Ovary (tissue), 3 donors: ENCODE measurements at regions not wholly inside any gene's neighbourhood (a gene's known extent, or its start where the extent isn't known, plus 50 kb on each side); places are given as distances from the start of the nearest gene placed in this dataset.

Source experiments
- EP300 ChIP-seq: sonication (generic); formaldehyde crosslinking; IDR thresholded peaks from one replicate; pipeline ENCODE4 v1.6.1; 2017; ENCODE audit warnings: antibody characterized with exemption
- POLR2A ChIP-seq: fragments of 450-650 bp; IDR thresholded peaks from one replicate; pipeline ENCODE4 v1.6.1; 2017; ENCODE audit warnings: antibody characterized with exemption, mild to moderate bottlenecking, moderate library complexity
- TF ChIP-seq, protein P1 (sequence below), 3 donors: fragments of 450-650 bp in 2 of 3; fragments of 200-600 bp in 1 of 3; IDR thresholded peaks; one replicate each; pipeline versions ENCODE4 v1.5.1 to v1.8.0; 2016 to 2022; ENCODE audit warnings: antibody characterized with exemption in 3 of 3, mild to moderate bottlenecking in 1 of 3
- donor health status: DM: no; HTN: no; CAD: no.

DNA sequence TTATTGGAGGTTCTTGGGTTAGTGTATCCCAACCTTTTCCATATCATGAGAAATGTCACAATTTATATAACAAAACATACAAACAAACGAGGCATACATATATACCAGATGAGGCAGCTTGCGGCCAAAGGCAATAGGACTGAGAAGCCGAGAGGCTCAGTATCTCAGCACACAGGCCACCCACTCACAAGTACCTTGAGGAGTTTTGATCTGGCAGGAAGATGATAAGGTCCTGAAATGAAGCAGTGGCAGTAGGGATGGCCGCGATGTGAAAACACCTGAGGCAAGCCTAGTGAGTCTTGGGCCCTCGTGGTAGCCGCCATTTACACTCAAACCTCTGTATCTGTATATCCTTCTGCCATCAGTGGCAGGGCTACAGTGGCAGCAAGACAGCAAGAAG, 55.3 kb upstream of the PRPS1 start:
- TF ChIP-seq, protein P1, sequence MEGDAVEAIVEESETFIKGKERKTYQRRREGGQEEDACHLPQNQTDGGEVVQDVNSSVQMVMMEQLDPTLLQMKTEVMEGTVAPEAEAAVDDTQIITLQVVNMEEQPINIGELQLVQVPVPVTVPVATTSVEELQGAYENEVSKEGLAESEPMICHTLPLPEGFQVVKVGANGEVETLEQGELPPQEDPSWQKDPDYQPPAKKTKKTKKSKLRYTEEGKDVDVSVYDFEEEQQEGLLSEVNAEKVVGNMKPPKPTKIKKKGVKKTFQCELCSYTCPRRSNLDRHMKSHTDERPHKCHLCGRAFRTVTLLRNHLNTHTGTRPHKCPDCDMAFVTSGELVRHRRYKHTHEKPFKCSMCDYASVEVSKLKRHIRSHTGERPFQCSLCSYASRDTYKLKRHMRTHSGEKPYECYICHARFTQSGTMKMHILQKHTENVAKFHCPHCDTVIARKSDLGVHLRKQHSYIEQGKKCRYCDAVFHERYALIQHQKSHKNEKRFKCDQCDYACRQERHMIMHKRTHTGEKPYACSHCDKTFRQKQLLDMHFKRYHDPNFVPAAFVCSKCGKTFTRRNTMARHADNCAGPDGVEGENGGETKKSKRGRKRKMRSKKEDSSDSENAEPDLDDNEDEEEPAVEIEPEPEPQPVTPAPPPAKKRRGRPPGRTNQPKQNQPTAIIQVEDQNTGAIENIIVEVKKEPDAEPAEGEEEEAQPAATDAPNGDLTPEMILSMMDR (IDR thresholded peaks at IDR 0.05), result no peak
- TF ChIP-seq POLR2A, result no peak
- no peak for TF ChIP-seq EP300
